Left lung (tissue), 4 donors: ENCODE measurements at regions not wholly inside any gene's neighbourhood (a gene's known extent, or its start where the extent isn't known, plus 50 kb on each side); places are given as distances from the start of the nearest gene placed in this dataset.

ENCODE experiments used
- ATAC-seq: fragments of 200-7000 bp; cut with Tn5 transposase; one replicate; pipeline ENCODE4 v1.9.1; 2020; ENCODE audit warnings: moderate library complexity
- DNase-seq, 4 donors: peaks; one replicate each; pipeline ENCODE4 v3.0.0-alpha.2; 2013 to 2020
- H3K27ac ChIP-seq, 2 donors: fragments of 200-600 bp; sonication (generic) in 1 of 2; one replicate each; pipeline versions ENCODE4 v1.5.0 to v1.8.0; 2020 to 2021
- H3K27me3 ChIP-seq, 2 donors: fragments of 200-600 bp; sonication (generic) in 1 of 2; one replicate each; pipeline versions ENCODE4 v1.5.0 to v1.8.0; 2020 to 2021
- H3K36me3 ChIP-seq, 2 donors: fragments of 200-600 bp; sonication (generic) in 1 of 2; one replicate each; pipeline versions ENCODE4 v1.5.0 to v1.8.0; 2020 to 2021
- H3K4me1 ChIP-seq, 2 donors: fragments of 200-600 bp; one replicate each; pipeline ENCODE4 v1.8.0; 2021
- H3K4me3 ChIP-seq, 2 donors: fragments of 200-600 bp; sonication (generic) in 1 of 2; one replicate each; pipeline versions ENCODE4 v1.5.0 to v1.8.0; 2020 to 2021; ENCODE audit warnings: mild to moderate bottlenecking in 1 of 2
- H3K9me3 ChIP-seq, 2 donors: fragments of 200-600 bp; sonication (generic) in 1 of 2; one replicate each; pipeline versions ENCODE4 v1.5.0 to v1.8.0; 2020 to 2021
- intact Hi-C, 2 donors: fragments of 100-400 bp; cut with DNase I; formaldehyde crosslinking; loops; one replicate each; pipeline versions ENCODE4 v1.11.2 to v1.14.2; 2022
- TF ChIP-seq, protein P1 (sequence below), 2 donors: fragments of 200-600 bp; sonication (generic) in 1 of 2; IDR thresholded peaks; one replicate each; pipeline versions ENCODE4 v1.5.0 to v1.8.0; 2021; ENCODE audit warnings: antibody characterized with exemption in 2 of 2
- donor health status: DM: no; HTN: yes; CAD: no.
- donor health status: DM: no; HTN: no; CAD: no.

- Histone ChIP-seq H3K27me3 (no peaks in the 10 kb centered on the region), H3K4me1 (no peaks in the 10 kb centered on the region), H3K36me3 (no peaks in the 10 kb centered on the region), H3K4me3 (no peak overlapping the region), H3K27ac (no peak overlapping the region), H3K9me3 (no peaks in the 10 kb centered on the region)
- TF ChIP-seq, protein P1, sequence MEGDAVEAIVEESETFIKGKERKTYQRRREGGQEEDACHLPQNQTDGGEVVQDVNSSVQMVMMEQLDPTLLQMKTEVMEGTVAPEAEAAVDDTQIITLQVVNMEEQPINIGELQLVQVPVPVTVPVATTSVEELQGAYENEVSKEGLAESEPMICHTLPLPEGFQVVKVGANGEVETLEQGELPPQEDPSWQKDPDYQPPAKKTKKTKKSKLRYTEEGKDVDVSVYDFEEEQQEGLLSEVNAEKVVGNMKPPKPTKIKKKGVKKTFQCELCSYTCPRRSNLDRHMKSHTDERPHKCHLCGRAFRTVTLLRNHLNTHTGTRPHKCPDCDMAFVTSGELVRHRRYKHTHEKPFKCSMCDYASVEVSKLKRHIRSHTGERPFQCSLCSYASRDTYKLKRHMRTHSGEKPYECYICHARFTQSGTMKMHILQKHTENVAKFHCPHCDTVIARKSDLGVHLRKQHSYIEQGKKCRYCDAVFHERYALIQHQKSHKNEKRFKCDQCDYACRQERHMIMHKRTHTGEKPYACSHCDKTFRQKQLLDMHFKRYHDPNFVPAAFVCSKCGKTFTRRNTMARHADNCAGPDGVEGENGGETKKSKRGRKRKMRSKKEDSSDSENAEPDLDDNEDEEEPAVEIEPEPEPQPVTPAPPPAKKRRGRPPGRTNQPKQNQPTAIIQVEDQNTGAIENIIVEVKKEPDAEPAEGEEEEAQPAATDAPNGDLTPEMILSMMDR (IDR thresholded peaks at IDR 0.05): no peak
- no peak for DNase-seq
- intact Hi-C loops: no loop called here
- no peak for ATAC-seq
Measured at GRCh38 chr3:176571926-176572325, 625.4 kb downstream of the TBL1XR1 start.

- Histone ChIP-seq H3K4me1 (no peaks in the 10 kb centered on the region), H3K9me3 (no peaks in the 10 kb centered on the region), H3K4me3 (no peak overlapping the region), H3K36me3 (no peaks in the 10 kb centered on the region), H3K27me3 (no peaks in the 10 kb centered on the region), H3K27ac (no peak overlapping the region)
- DNase-seq: no peak
- intact Hi-C loops: no loop called here
- ATAC-seq: no peak
- TF ChIP-seq, protein P1 (IDR thresholded peaks at IDR 0.05): no peak
Measured at GRCh38 chr3:176570992-176571391, 626.3 kb downstream of the TBL1XR1 start.

DNA sequence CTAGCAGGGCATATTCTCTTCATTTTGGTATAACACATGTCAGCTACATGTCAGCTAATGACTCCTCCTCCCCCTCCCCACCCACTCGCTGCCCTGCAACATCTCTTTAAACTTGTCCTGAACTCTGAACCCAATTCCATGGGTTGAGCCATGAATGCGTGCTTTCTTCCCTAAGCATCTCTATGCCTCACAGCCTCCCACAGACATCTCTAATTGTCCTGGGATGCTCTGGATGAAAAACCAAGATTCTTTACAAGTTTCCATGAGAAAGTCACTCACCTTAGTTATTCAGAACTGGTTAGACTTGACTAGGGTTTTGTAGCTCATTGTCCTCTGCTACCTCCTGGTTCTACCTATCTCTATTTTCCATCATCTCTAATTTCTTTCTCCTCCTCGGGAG lies 629.1 kb downstream of the TBL1XR1 start:
- H3K27me3 ChIP-seq: no peaks in the 10 kb centered on the region
- peaks cover 0 to 14% of the 10 kb centered on the region in 2 donors for H3K9me3 ChIP-seq
- intact Hi-C loops: no loop called here
- no peaks in the 10 kb centered on the region for H3K4me1 ChIP-seq
- TF ChIP-seq, protein P1 (IDR thresholded peaks at IDR 0.05): no peak
- no peak for ATAC-seq
- peak in 1 of 4 donors; percentile 13 for DNase-seq
- no peak overlapping the region for H3K27ac ChIP-seq
- H3K4me3 ChIP-seq: no peak overlapping the region
- no peaks in the 10 kb centered on the region for H3K36me3 ChIP-seq

DNA sequence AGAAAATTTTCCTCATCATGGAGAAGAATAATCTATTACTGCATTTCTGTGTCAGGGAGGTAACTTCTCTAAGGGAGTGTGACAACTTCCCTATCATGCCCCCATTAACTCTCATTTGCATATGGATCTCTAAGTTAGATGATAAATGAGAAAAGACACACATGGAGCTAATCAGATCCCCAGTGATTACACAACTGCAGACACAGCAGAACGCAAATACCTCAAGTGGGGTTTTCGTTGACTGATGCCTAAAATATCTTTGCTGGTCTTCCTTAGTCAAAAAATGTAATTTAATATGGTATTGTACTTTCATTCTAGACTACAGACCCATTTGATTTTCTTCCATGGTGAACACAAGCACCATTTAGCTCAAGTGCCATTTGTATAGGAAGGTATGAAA lies 630.5 kb downstream of the TBL1XR1 start:
- Histone ChIP-seq H3K4me3 (no peak overlapping the region), H3K36me3 (no peaks in the 10 kb centered on the region), H3K4me1 (no peaks in the 10 kb centered on the region), H3K27me3 (no peaks in the 10 kb centered on the region), H3K9me3 (peaks cover 0 to 14% of the 10 kb centered on the region in 2 donors), H3K27ac (no peak overlapping the region)
- TF ChIP-seq, protein P1 (IDR thresholded peaks at IDR 0.05): no peak
- intact Hi-C loops: no loop called here
- ATAC-seq (no peak), DNase-seq (no peak)

DNA sequence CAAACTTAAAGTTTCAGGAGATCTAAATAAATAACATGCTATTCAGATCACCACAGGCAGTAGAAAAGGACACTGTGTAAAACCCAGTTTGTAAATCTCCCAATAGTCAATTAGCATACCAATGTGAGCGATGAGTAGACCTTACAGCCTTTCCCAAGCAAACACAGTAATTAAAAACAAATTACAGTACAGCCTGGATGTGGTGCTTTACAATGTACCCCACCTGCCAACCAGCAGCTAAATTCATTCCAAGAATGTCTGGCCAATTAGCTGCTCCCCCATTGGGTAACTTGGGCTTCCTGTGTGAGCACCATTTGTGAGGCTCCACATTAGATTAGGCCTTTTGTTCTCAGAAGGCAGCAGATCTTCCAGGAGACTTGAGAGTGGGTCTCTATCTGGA lies 635.0 kb downstream of the TBL1XR1 start:
- DNase-seq: peak in 1 of 4 donors; percentile 30
- no peak for ATAC-seq
- no peaks in the 10 kb centered on the region for H3K36me3 ChIP-seq
- intact Hi-C loops: no loop called here
- no peaks in the 10 kb centered on the region for H3K27me3 ChIP-seq
- no peak overlapping the region for H3K4me3 ChIP-seq
- TF ChIP-seq, protein P1 (IDR thresholded peaks at IDR 0.05): no peak
- no peaks in the 10 kb centered on the region for H3K4me1 ChIP-seq
- no peak overlapping the region for H3K27ac ChIP-seq
- peaks cover 0 to 14% of the 10 kb centered on the region in 2 donors for H3K9me3 ChIP-seq
